Endodermal cell (in vitro differentiated cells): ENCODE measurements at regions not wholly inside any gene's neighbourhood (a gene's known extent, or its start where the extent isn't known, plus 50 kb on each side); places are given as distances from the start of the nearest gene placed in this dataset.
A peak's percentile ranks its signal among the peaks of the same experiment; 100 is the strongest.

Experiments
- DNase-seq: peaks from one replicate; pipeline ENCODE4 v3.0.0-alpha.2; 2017
- H3K27ac ChIP-seq: 2 replicates; pipeline ENCODE4 v1.5.1; 2013; ENCODE audit warnings: mild to moderate bottlenecking, low read depth, low read length, moderate library complexity
- H3K27me3 ChIP-seq: 2 replicates; pipeline ENCODE4 v1.6.1; 2013; ENCODE audit warnings: mild to moderate bottlenecking, low read length, moderate library complexity; ENCODE audit not compliant: insufficient read depth, control insufficient read depth, poor library complexity, severe bottlenecking
- H3K36me3 ChIP-seq: 2 replicates; pipeline ENCODE4 v1.7.0; 2013; ENCODE audit warnings: mild to moderate bottlenecking, low read length, moderate library complexity; ENCODE audit not compliant: control insufficient read depth, insufficient read depth
- H3K4me1 ChIP-seq: one replicate; pipeline ENCODE4 v1.7.0; 2013; ENCODE audit warnings: low read length; ENCODE audit not compliant: control insufficient read depth, insufficient read depth
- H3K4me3 ChIP-seq: 2 replicates; pipeline ENCODE4 v1.5.1; 2013; ENCODE audit warnings: mild to moderate bottlenecking, low read length, moderate library complexity
- H3K9ac ChIP-seq: 2 replicates; pipeline ENCODE4 v1.6.1; 2013; ENCODE audit warnings: mild to moderate bottlenecking, low read length, moderate library complexity; ENCODE audit not compliant: poor library complexity, severe bottlenecking; ENCODE audit errors: extremely low read depth
- H3K9me3 ChIP-seq: 2 replicates; pipeline ENCODE4 v1.6.1; 2013; ENCODE audit warnings: mild to moderate bottlenecking, low read length, moderate library complexity; ENCODE audit not compliant: control insufficient read depth
- H3K27ac Mint-ChIP-seq: 2 replicates; pipeline ENCODE4 v1.8.0; 2020; ENCODE audit warnings: mixed read lengths
- H3K27me3 Mint-ChIP-seq: 2 replicates; pipeline ENCODE4 v1.8.0; 2021; ENCODE audit warnings: mild to moderate bottlenecking, mixed read lengths; ENCODE audit not compliant: insufficient read depth
- H3K36me3 Mint-ChIP-seq: 2 replicates; pipeline ENCODE4 v1.8.0; 2020; ENCODE audit warnings: low read depth, mixed read lengths
- H3K4me1 Mint-ChIP-seq: 2 replicates; pipeline ENCODE4 v1.8.0; 2020; ENCODE audit warnings: mixed read lengths
- H3K4me3 Mint-ChIP-seq: 2 replicates; pipeline ENCODE4 v1.8.0; 2020; ENCODE audit warnings: mild to moderate bottlenecking, moderate library complexity, mixed read lengths
- H3K9me3 Mint-ChIP-seq: 2 replicates; pipeline ENCODE4 v1.8.0; 2020; ENCODE audit warnings: mild to moderate bottlenecking, mixed read lengths
- CTCF ChIP-seq: fragments of 200-600 bp; sonication (generic); conservative IDR thresholded peaks from 2 replicates; pipeline ENCODE4 v1.5.0; 2021; ENCODE audit warnings: antibody characterized with exemption, mild to moderate bottlenecking
- WGBS, 2 experiments: methylation state at CpG; one replicate each; pipeline versions ENCODE4 v1.1.5 to v1.1.7; 2013; ENCODE audit warnings: missing lambda C conversion rate in 2 of 2, mixed read lengths in 1 of 2; ENCODE audit not compliant: insufficient coverage in 1 of 2, insufficient read length in 1 of 2; 5-methylcytosine and 5-hydroxymethylcytosine counted together

DNA sequence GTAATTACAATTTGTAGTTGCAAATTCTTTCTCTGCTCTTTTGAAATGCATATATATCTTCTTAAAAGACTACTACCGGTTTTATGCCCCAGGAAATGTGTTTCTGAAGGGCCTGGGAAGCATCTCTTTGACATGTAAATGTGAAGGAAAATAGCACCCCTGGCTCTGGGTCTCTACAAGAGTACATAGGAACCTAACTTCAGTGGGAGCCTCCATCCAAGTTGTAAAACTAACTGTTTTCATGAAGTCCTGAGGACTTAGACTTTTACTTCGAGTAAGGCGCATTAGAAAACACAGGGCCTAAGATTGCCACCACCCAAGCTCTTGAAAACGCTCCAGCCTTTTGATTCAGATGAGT is 99.4 kb downstream of the CBLN2 start:
- H3K4me3 ChIP-seq: no peak overlapping the region
- DNase-seq: peak; percentile 68
- no peak for TF ChIP-seq CTCF
- H3K4me1 Mint-ChIP-seq: peaks cover 20% of the 10 kb centered on the region
- H3K4me1 ChIP-seq: no peaks in the 10 kb centered on the region
- no peak overlapping the region for H3K4me3 Mint-ChIP-seq
- H3K36me3 ChIP-seq: no peaks in the 10 kb centered on the region
- H3K36me3 Mint-ChIP-seq: no peaks in the 10 kb centered on the region
- no peak overlapping the region for H3K9ac ChIP-seq
- peak overlapping the region; percentile 68 for H3K27ac Mint-ChIP-seq
- peaks cover 43% of the 10 kb centered on the region for H3K27me3 ChIP-seq
- WGBS, 2 experiments: 52 to 56% methylated on average over 2 to 4 of the region's 4 CpGs
- peaks cover 96% of the 10 kb centered on the region for H3K27me3 Mint-ChIP-seq
- H3K9me3 Mint-ChIP-seq: no peaks in the 10 kb centered on the region
- H3K9me3 ChIP-seq: peaks cover 52% of the 10 kb centered on the region
- H3K27ac ChIP-seq: no peak overlapping the region

GRCh38 chr18:72444111-72444797 is 99.9 kb downstream of the CBLN2 start:
- peaks cover 56% of the 10 kb centered on the region for H3K9me3 ChIP-seq
- Mint-ChIP-seq H3K36me3 (no peaks in the 10 kb centered on the region), H3K9me3 (no peaks in the 10 kb centered on the region), H3K27ac (no peak overlapping the region), H3K4me3 (no peak overlapping the region), H3K27me3 (peaks cover 96% of the 10 kb centered on the region), H3K4me1 (peaks cover 20% of the 10 kb centered on the region)
- no peak for DNase-seq
- WGBS, 2 experiments: 54 to 57% methylated on average over 5 to 7 of the region's 7 CpGs
- H3K27me3 ChIP-seq: peaks cover 43% of the 10 kb centered on the region
- H3K36me3 ChIP-seq: no peaks in the 10 kb centered on the region
- TF ChIP-seq CTCF: no peak
- H3K27ac ChIP-seq: no peak overlapping the region
- no peaks in the 10 kb centered on the region for H3K4me1 ChIP-seq
- no peak overlapping the region for H3K4me3 ChIP-seq
- no peak overlapping the region for H3K9ac ChIP-seq

DNA sequence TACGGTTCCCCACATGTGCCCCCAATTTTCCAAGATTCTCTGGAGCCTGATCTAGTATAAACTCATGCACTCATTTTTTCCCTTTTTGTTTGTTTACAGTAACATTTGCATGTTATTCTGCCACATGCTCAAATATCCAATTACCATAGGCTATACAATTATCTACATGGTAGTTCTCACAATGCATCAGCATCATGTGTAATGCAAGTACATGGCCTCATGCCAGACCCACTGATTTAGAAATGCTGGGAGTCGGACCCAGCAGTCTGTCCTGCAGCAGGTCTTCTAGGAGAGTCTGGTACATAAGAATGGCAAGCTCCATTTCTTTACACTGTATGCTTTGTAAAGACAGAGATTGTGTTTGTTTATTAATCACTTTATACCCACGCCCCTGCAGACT is 107.7 kb downstream of the CBLN2 start:
- no peaks in the 10 kb centered on the region for H3K36me3 ChIP-seq
- H3K27ac ChIP-seq: no peak overlapping the region
- H3K9me3 ChIP-seq: peaks cover 48% of the 10 kb centered on the region
- H3K27me3 Mint-ChIP-seq: peaks cover 82% of the 10 kb centered on the region
- H3K4me1 ChIP-seq: no peaks in the 10 kb centered on the region
- H3K4me3 ChIP-seq: no peak overlapping the region
- no peaks in the 10 kb centered on the region for H3K36me3 Mint-ChIP-seq
- no peaks in the 10 kb centered on the region for H3K4me1 Mint-ChIP-seq
- no peak for DNase-seq
- WGBS, 2 experiments: 63 to 71% methylated on average over 1 to 3 of the region's 3 CpGs
- no peak for TF ChIP-seq CTCF
- no peak overlapping the region for H3K4me3 Mint-ChIP-seq
- H3K27ac Mint-ChIP-seq: no peak overlapping the region
- H3K9ac ChIP-seq: no peak overlapping the region
- no peaks in the 10 kb centered on the region for H3K9me3 Mint-ChIP-seq
- H3K27me3 ChIP-seq: peaks cover 54% of the 10 kb centered on the region
